ENCODE measurements at regions not wholly inside any gene's neighbourhood (a gene's known extent, or its start where the extent isn't known, plus 50 kb on each side); places are given as distances from the start of the nearest gene placed in this dataset.
A peak's percentile ranks its signal among the peaks of the same experiment; 100 is the strongest.
"Not testable (repeated sequence)": the region's sequence is repeated elsewhere in the genome, so short reads cannot be mapped to it uniquely, and the experiment has no call there.

- TF ChIP-seq, protein P1, sequence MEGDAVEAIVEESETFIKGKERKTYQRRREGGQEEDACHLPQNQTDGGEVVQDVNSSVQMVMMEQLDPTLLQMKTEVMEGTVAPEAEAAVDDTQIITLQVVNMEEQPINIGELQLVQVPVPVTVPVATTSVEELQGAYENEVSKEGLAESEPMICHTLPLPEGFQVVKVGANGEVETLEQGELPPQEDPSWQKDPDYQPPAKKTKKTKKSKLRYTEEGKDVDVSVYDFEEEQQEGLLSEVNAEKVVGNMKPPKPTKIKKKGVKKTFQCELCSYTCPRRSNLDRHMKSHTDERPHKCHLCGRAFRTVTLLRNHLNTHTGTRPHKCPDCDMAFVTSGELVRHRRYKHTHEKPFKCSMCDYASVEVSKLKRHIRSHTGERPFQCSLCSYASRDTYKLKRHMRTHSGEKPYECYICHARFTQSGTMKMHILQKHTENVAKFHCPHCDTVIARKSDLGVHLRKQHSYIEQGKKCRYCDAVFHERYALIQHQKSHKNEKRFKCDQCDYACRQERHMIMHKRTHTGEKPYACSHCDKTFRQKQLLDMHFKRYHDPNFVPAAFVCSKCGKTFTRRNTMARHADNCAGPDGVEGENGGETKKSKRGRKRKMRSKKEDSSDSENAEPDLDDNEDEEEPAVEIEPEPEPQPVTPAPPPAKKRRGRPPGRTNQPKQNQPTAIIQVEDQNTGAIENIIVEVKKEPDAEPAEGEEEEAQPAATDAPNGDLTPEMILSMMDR (IDR thresholded peaks at IDR 0.05; ENCODE audit: insufficient read depth, low read depth, low read length) = no peak
- DNase-seq (ENCODE audit: low read depth) = no peak
- no peak overlapping the region for H3K4me3 ChIP-seq (ENCODE audit: low read depth, low read length)
These were observed 102.4 kb upstream of the THUMPD2 start for GRCh38 chr2:39881494-39881893.

GRCh38 chr2:39879001-39879400, 99.9 kb upstream of the THUMPD2 start:
- DNase-seq (ENCODE audit: low read depth); H3K4me3 ChIP-seq (ENCODE audit: low read depth, low read length): not testable (repeated sequence)

DNA sequence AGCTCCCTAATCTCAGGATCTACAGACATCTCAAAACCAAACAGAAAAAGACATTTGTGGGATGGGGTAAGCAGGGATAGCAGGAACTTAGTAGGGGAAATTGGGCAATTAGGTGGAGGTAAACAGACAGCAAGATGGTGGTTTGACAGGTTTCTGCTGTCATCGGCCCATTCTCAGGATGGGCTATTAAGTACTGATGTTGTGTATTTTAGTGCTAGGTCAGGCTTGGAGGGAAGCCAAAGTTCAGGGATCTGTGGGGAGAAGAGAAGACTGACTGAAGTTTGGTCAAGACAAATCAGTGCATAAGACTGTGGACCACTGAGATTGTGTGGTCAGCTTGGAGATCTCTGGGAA, 96.8 kb upstream of the THUMPD2 start:
- DNase-seq (ENCODE audit: low read depth) = no peak
- H3K4me3 ChIP-seq (ENCODE audit: low read depth, low read length) = no peak overlapping the region
- TF ChIP-seq, protein P1 (IDR thresholded peaks at IDR 0.05; ENCODE audit: insufficient read depth, low read depth, low read length) = no peak

- no peak overlapping the region for H3K4me3 ChIP-seq (ENCODE audit: low read depth, low read length)
- peak; percentile 91 for DNase-seq (ENCODE audit: low read depth)
- TF ChIP-seq, protein P1 (IDR thresholded peaks at IDR 0.05; ENCODE audit: insufficient read depth, low read depth, low read length) = no peak
These were observed 96.3 kb upstream of the THUMPD2 start for GRCh38 chr2:39875182-39875913.

- no peak overlapping the region for H3K4me3 ChIP-seq (ENCODE audit: low read depth, low read length)
- TF ChIP-seq, protein P1 (IDR thresholded peaks at IDR 0.05; ENCODE audit: insufficient read depth, low read depth, low read length) = no peak
- DNase-seq (ENCODE audit: low read depth) = no peak
These were observed 95.2 kb upstream of the THUMPD2 start for GRCh38 chr2:39874236-39874635.

DNA sequence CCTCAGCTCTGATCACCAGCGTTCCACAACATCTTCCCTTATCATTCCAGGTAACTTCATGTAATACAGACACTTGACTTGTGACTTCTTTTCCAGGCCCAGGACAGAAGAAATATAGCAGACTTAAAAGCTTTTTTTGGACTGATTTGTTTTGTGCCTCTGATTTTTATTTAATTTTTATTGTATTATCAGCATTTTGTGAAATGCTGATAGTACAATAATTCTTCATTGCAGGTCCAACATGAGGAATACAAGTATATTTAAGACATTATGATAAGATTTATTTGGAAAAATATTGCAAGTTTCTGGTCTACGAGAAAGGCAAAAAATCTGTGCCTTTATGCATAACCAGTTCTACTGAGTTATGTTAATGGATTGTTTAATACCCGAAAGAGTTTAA, 94.5 kb upstream of the THUMPD2 start:
- DNase-seq (ENCODE audit: low read depth) = no peak
- H3K4me3 ChIP-seq (ENCODE audit: low read depth, low read length) = no peak overlapping the region
- TF ChIP-seq, protein P1 (IDR thresholded peaks at IDR 0.05; ENCODE audit: insufficient read depth, low read depth, low read length) = no peak

- H3K4me3 ChIP-seq (ENCODE audit: low read depth, low read length) = no peak overlapping the region
- DNase-seq (ENCODE audit: low read depth) = no peak
- TF ChIP-seq, protein P1 (IDR thresholded peaks at IDR 0.05; ENCODE audit: insufficient read depth, low read depth, low read length) = no peak
These were observed 93.7 kb upstream of the THUMPD2 start for GRCh38 chr2:39872748-39873147.

All from fibroblast of villous mesenchyme (primary cell).